ENCODE measurements at regions not wholly inside any gene's neighbourhood (a gene's known extent, or its start where the extent isn't known, plus 50 kb on each side); places are given as distances from the start of the nearest gene placed in this dataset.

DNA sequence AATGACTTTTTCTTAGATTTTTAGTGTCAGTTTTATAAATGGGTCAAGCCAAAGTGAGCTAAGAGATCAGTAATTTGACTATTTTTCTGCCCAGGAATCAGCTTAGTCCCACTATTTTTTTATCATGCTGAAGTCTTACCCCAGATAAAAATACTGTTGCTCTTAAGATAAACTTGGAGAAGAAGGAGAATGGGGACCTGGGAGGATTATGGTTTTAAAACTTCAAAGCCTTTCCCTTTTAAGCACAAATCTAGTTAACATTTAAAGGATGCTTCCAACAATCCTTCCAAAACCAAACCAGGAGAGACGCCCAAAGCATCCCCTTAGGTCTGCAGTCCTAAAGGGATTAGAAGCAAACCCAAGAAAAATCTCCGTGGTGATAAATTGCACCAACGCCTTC, 172.4 kb downstream of the SP3 start:
- Histone ChIP-seq H3K27me3 (ENCODE audit: insufficient read depth, low read length) (no peaks in the 10 kb centered on the region), H2BK5ac (ENCODE audit: insufficient read length, low read length) (no peak overlapping the region), H3K56ac (ENCODE audit: insufficient read length, low read depth, low read length) (no peak overlapping the region), H3K9me3 (ENCODE audit: control insufficient read depth, low read depth, low read length) (no peaks in the 10 kb centered on the region), H2BK15ac (ENCODE audit: low read depth, low read length) (no peak overlapping the region), H4K8ac (replicated peaks; ENCODE audit: insufficient read length, low read depth, low read length) (no peak overlapping the region), H3K4me2 (ENCODE audit: insufficient read depth, insufficient read length, low read length) (no peak overlapping the region), H2BK20ac (ENCODE audit: low read depth, low read length, poor library complexity, severe bottlenecking) (no peak overlapping the region), H2AFZ (ENCODE audit: low read length) (no peak overlapping the region), H3K4ac (ENCODE audit: low read depth, low read length) (no peak overlapping the region), H3K79me1 (ENCODE audit: insufficient read depth, low read depth, low read length, poor library complexity, severe bottlenecking) (no peaks in the 10 kb centered on the region), H2AK5ac (ENCODE audit: insufficient read length, low read length) (no peak overlapping the region), H4K91ac (ENCODE audit: insufficient read length, low read depth, low read length) (no peak overlapping the region), H2BK12ac (ENCODE audit: insufficient read length, low read depth, low read length) (no peak overlapping the region), H4K5ac (ENCODE audit: insufficient read length, low read depth, low read length) (no peak overlapping the region), H3K9ac (ENCODE audit: extremely low read depth, insufficient read length, low read length) (no peak overlapping the region), H3K18ac (ENCODE audit: insufficient read length, low read depth, low read length) (no peak overlapping the region), H3T11ph (ENCODE audit: low read length) (no peak overlapping the region), H3K4me1 (ENCODE audit: insufficient read depth, low read length) (peaks cover 9% of the 10 kb centered on the region; the same call in 1 of the 2 replicates), H3K23ac (ENCODE audit: insufficient read length, low read depth, low read length) (no peak overlapping the region), H4K20me1 (ENCODE audit: control insufficient read depth, insufficient read depth, insufficient read length) (no peaks in the 10 kb centered on the region), H3K14ac (ENCODE audit: insufficient read depth, low read length) (no peak overlapping the region), H3K27ac (ENCODE audit: insufficient read length, low read depth, low read length) (no peak overlapping the region), H3K79me2 (ENCODE audit: insufficient read depth, low read length) (no peaks in the 10 kb centered on the region), H2BK120ac (ENCODE audit: low read depth, low read length, poor library complexity, severe bottlenecking) (no peak overlapping the region), H3K23me2 (ENCODE audit: insufficient read length, low read depth, low read length, poor library complexity, severe bottlenecking) (no peaks in the 10 kb centered on the region)
- no peak for TF ChIP-seq CTCF (conservative IDR thresholded peaks at IDR 0.05)
- Mint-ChIP-seq H3K9me3 (no peaks in the 10 kb centered on the region), H3K4me3 (no peak overlapping the region), H3K36me3 (ENCODE audit: insufficient read depth in 1 of 3, low read depth in 3 of 3) (no peaks in the 10 kb centered on the region), H3K4me1 (peaks cover 45 to 58% of the 10 kb centered on the region in 2 experiments), H3K27ac (no peak overlapping the region), H3K27me3 (ENCODE audit: low read depth) (no peaks in the 10 kb centered on the region)
- no peak for DNase-seq
- no CpG with 5 or more reads among the region's 3 CpGs for WGBS (ENCODE audit: extremely low coverage, insufficient read length, low lambda C conversion rate)
